Lung (tissue), 11 donors: ENCODE measurements at regions not wholly inside any gene's neighbourhood (a gene's known extent, or its start where the extent isn't known, plus 50 kb on each side); places are given as distances from the start of the nearest gene placed in this dataset.

Source experiments
- ATAC-seq: fragments of 200-7000 bp; cut with Tn5 transposase; one replicate; pipeline ENCODE4 v1.9.1; 2020; ENCODE audit warnings: moderate number of reproducible peaks; ENCODE audit not compliant: insufficient read depth, low FRiP score
- DNase-seq, 3 donors: peaks; one replicate each; pipeline ENCODE4 v3.0.0-alpha.2; 2013 to 2017
- H3K27ac ChIP-seq, 2 donors: one replicate each; pipeline ENCODE4 v1.5.1; 2013; ENCODE audit warnings: mild to moderate bottlenecking in 2 of 2, moderate library complexity in 2 of 2, control low read depth in 1 of 2, inconsistent platforms in 1 of 2, low read depth in 1 of 2, low read length in 1 of 2
- H3K27me3 ChIP-seq, 3 donors: one replicate each; pipeline ENCODE4 v1.5.1; 2013; ENCODE audit warnings: low read length in 2 of 3; ENCODE audit not compliant: control insufficient read depth in 3 of 3, insufficient read depth in 3 of 3
- H3K36me3 ChIP-seq, 4 donors: one replicate each; pipeline ENCODE4 v1.5.1; 2013; ENCODE audit warnings: low read length in 4 of 4, mild to moderate bottlenecking in 1 of 4, moderate library complexity in 1 of 4; ENCODE audit not compliant: control insufficient read depth in 4 of 4, insufficient read depth in 4 of 4
- H3K4me1 ChIP-seq, 5 donors: one replicate each; pipeline ENCODE4 v1.5.1; 2013; ENCODE audit warnings: low read length in 5 of 5, mild to moderate bottlenecking in 2 of 5, moderate library complexity in 1 of 5; ENCODE audit not compliant: control insufficient read depth in 5 of 5, insufficient read depth in 5 of 5
- H3K4me3 ChIP-seq: one replicate; pipeline ENCODE4 v1.5.1; 2013; ENCODE audit warnings: mild to moderate bottlenecking, control low read depth, moderate library complexity
- H3K9ac ChIP-seq, 2 donors: one replicate each; pipeline ENCODE4 v1.5.1; 2013; ENCODE audit warnings: low read length in 2 of 2, control low read depth in 1 of 2; ENCODE audit not compliant: insufficient read depth in 1 of 2
- H3K9me3 ChIP-seq, 4 donors: one replicate each; pipeline ENCODE4 v1.5.1; 2013; ENCODE audit warnings: low read length in 3 of 4, mild to moderate bottlenecking in 1 of 4, moderate library complexity in 1 of 4; ENCODE audit not compliant: control insufficient read depth in 4 of 4, insufficient read depth in 3 of 4
- CTCF ChIP-seq: IDR thresholded peaks from 2 replicates; pipeline ENCODE4 v1.5.1; 2012; ENCODE audit warnings: mild to moderate bottlenecking; ENCODE audit errors: control extremely low read depth, extremely low read depth
- WGBS, 2 donors: extraction: QIAGEN DNeasy Blood & Tissue Kit; methylation state at CpG; one replicate each; pipeline ENCODE4 v1.1.7; 2013; 5-methylcytosine and 5-hydroxymethylcytosine counted together
- donor health status: control.
- donor health status: control.
- donor health status: Bipolar disorder and iron deficiency.
- donor health status: healthy.
- donor health status: DM: yes; HTN: yes; CAD: no.

- peak overlapping the region; percentile 72 to 91 for H3K27ac ChIP-seq
- no peaks in the 10 kb centered on the region for H3K27me3 ChIP-seq
- DNase-seq = peak in 1 of 3 donors; percentile 55
- no peak overlapping the region for H3K4me3 ChIP-seq
- H3K36me3 ChIP-seq = no peaks in the 10 kb centered on the region
- no peak for TF ChIP-seq CTCF
- ATAC-seq = no peak
- H3K4me1 ChIP-seq = peaks cover 0 to 29% (median 14%) of the 10 kb centered on the region in 5 donors
- H3K9ac ChIP-seq = peak overlapping the region in 1 of 2 donors; percentile 14
- H3K9me3 ChIP-seq = peaks cover 0 to 7% (median 4%) of the 10 kb centered on the region in 4 donors
- WGBS, 2 donors = 6 to 17% methylated on average over 3 of the region's 3 CpGs
Observed at GRCh38 chr10:31708046-31708445, 220.6 kb downstream of the ARHGAP12 start.

- 6 to 15% methylated on average over 14 of the region's 14 CpGs for whole genome bisulfite sequencing, 2 donors
- Histone ChIP-seq H3K4me3 (no peak overlapping the region), H3K36me3 (no peaks in the 10 kb centered on the region), H3K27ac (peak overlapping the region; percentile 78 to 91), H3K27me3 (no peaks in the 10 kb centered on the region), H3K4me1 (peaks cover 0 to 29% (median 14%) of the 10 kb centered on the region in 5 donors), H3K9me3 (peaks cover 0 to 6% (median 4%) of the 10 kb centered on the region in 4 donors), H3K9ac (peak overlapping the region in 1 of 2 donors; percentile 14)
- peak; percentile 46 for ATAC-seq
- peak; percentile 59 to 85 (median 75) for DNase-seq
- TF ChIP-seq CTCF = no peak
Observed at GRCh38 chr10:31707093-31708039, 221.3 kb downstream of the ARHGAP12 start.

GRCh38 chr10:31706464-31707092, 222.1 kb downstream of the ARHGAP12 start:
- TF ChIP-seq CTCF = no peak
- Histone ChIP-seq H3K36me3 (no peaks in the 10 kb centered on the region), H3K4me1 (peaks cover 0 to 34% (median 17%) of the 10 kb centered on the region in 5 donors), H3K9ac (no peak overlapping the region), H3K27me3 (no peaks in the 10 kb centered on the region), H3K27ac (peak overlapping the region; percentile 78 to 91), H3K4me3 (no peak overlapping the region), H3K9me3 (peaks cover 0 to 6% (median 2%) of the 10 kb centered on the region in 4 donors)
- no peak for ATAC-seq
- WGBS, 2 donors = 36 to 47% methylated on average over 7 of the region's 7 CpGs
- DNase-seq = no peak
